ENCODE measurements at regions not wholly inside any gene's neighbourhood (a gene's known extent, or its start where the extent isn't known, plus 50 kb on each side); places are given as distances from the start of the nearest gene placed in this dataset.

DNA sequence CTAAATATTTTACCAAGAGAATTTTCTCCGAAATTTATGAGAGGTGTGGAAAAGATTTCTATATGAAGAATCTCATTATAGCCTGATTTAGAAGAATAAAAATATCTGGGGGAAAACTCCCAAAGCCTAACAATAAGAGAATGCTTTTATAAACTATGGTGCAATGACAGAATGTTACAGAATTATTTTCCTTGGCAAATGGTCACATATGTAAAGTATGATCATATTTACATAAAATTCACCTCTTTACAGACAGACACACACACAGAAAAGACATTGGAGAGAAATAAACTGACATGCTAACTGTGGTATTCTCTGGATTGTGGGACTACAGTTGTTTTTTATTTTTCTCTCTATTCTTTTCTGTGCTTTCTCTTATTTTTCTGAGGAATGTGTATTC is 226.3 kb upstream of the USP24 start:
- TF ChIP-seq, protein P1, sequence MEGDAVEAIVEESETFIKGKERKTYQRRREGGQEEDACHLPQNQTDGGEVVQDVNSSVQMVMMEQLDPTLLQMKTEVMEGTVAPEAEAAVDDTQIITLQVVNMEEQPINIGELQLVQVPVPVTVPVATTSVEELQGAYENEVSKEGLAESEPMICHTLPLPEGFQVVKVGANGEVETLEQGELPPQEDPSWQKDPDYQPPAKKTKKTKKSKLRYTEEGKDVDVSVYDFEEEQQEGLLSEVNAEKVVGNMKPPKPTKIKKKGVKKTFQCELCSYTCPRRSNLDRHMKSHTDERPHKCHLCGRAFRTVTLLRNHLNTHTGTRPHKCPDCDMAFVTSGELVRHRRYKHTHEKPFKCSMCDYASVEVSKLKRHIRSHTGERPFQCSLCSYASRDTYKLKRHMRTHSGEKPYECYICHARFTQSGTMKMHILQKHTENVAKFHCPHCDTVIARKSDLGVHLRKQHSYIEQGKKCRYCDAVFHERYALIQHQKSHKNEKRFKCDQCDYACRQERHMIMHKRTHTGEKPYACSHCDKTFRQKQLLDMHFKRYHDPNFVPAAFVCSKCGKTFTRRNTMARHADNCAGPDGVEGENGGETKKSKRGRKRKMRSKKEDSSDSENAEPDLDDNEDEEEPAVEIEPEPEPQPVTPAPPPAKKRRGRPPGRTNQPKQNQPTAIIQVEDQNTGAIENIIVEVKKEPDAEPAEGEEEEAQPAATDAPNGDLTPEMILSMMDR (conservative IDR thresholded peaks at IDR 0.05 in 1 of 2, IDR thresholded peaks at IDR 0.05 in 1 of 2; ENCODE audit: low read depth in 1 of 2, low read length in 2 of 2), result no peak
- TF ChIP-seq EZH2 (IDR thresholded peaks at IDR 0.05; ENCODE audit: low read length, missing control alignments), result no peak
